Colonic mucosa (tissue), 4 donors: ENCODE measurements at regions not wholly inside any gene's neighbourhood (a gene's known extent, or its start where the extent isn't known, plus 50 kb on each side); places are given as distances from the start of the nearest gene placed in this dataset.

Experiments used
- DNase-seq: peaks from one replicate; pipeline ENCODE4 v3.0.0-alpha.2; 2020
- H3K27ac ChIP-seq: fragments of 200-600 bp; one replicate; pipeline ENCODE4 v1.8.0; 2021
- H3K27me3 ChIP-seq: fragments of 200-600 bp; one replicate; pipeline ENCODE4 v1.8.0; 2021
- H3K36me3 ChIP-seq: fragments of 200-600 bp; one replicate; pipeline ENCODE4 v1.8.0; 2021
- H3K4me1 ChIP-seq: fragments of 200-600 bp; one replicate; pipeline ENCODE4 v1.8.0; 2021; ENCODE audit warnings: mild to moderate bottlenecking
- H3K4me3 ChIP-seq: fragments of 200-600 bp; one replicate; pipeline ENCODE4 v1.8.0; 2021
- H3K9ac ChIP-seq, 2 donors: one replicate each; pipeline ENCODE4 v1.7.0; 2013; ENCODE audit warnings: control low read depth in 2 of 2, low read depth in 2 of 2, low read length in 2 of 2
- H3K9me3 ChIP-seq: fragments of 200-600 bp; one replicate; pipeline ENCODE4 v1.8.0; 2021
- CTCF ChIP-seq: fragments of 200-600 bp; IDR thresholded peaks from one replicate; pipeline ENCODE4 v1.8.0; 2022; ENCODE audit warnings: antibody characterized with exemption, mild to moderate bottlenecking
- intact Hi-C: fragments of 100-400 bp; cut with DNase I; formaldehyde crosslinking; loops from one replicate; pipeline ENCODE4 v1.14.1; 2022
- donor health status: healthy.
- donor health status: DM: no; HTN: no; CAD: no.
- donor health status: DM: no; HTN: no; CAD: no.

GRCh38 chr13:54989418-54989817, 1960.8 kb downstream of the OLFM4 start:
- Histone ChIP-seq H3K4me1 (no peaks in the 10 kb centered on the region), H3K9ac (no peak overlapping the region), H3K4me3 (no peak overlapping the region), H3K27me3 (no peaks in the 10 kb centered on the region), H3K27ac (no peak overlapping the region), H3K9me3 (no peaks in the 10 kb centered on the region), H3K36me3 (no peaks in the 10 kb centered on the region)
- intact Hi-C loops = no loop called here
- TF ChIP-seq CTCF = no peak
- no peak for DNase-seq

DNA sequence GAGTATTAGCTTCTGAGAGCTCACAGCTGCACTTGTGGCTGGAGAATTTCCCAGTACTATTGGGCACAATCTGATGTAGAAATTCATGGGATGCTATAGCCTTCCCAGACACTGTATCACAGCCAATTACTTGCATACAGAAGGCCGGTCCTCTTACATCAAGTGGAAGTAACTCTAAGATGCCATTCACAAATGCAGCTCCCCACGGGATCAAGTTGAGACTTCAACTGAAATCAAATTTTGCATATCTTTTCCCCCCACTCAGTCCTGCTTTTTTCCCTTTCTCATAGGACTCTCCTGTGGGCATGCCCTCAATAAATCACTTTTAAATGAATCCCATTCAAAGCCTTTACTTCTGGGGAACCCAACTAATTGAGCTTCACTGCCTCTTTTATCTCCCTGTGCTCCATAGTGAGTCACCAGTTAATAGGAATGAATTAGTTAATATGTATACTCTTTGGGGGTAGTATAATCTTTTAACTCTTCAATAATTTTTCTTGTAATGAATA, 1970.8 kb downstream of the OLFM4 start:
- no peaks in the 10 kb centered on the region for H3K9me3 ChIP-seq
- no peak for TF ChIP-seq CTCF
- DNase-seq = no peak

GRCh38 chr13:55000043-55000442, 1971.4 kb downstream of the OLFM4 start:
- TF ChIP-seq CTCF = no peak
- no peak for DNase-seq

More for the DNA sequence above, 1970.8 kb downstream of the OLFM4 start:
- Histone ChIP-seq H3K9ac (no peak overlapping the region), H3K27me3 (no peaks in the 10 kb centered on the region), H3K36me3 (no peaks in the 10 kb centered on the region), H3K4me3 (no peak overlapping the region), H3K4me1 (no peaks in the 10 kb centered on the region), H3K27ac (no peak overlapping the region)
- intact Hi-C loops = no loop called here

GRCh38 chr13:55000844-55001243, 1972.2 kb downstream of the OLFM4 start:
- TF ChIP-seq CTCF = no peak
- Histone ChIP-seq H3K9me3 (no peaks in the 10 kb centered on the region), H3K27me3 (no peaks in the 10 kb centered on the region), H3K27ac (no peak overlapping the region), H3K36me3 (no peaks in the 10 kb centered on the region), H3K4me1 (no peaks in the 10 kb centered on the region), H3K4me3 (no peak overlapping the region), H3K9ac (no peak overlapping the region)
- DNase-seq = no peak
- intact Hi-C loops = no loop called here

More at GRCh38 chr13:55000043-55000442, 1971.4 kb downstream of the OLFM4 start:
- H3K4me1 ChIP-seq = no peaks in the 10 kb centered on the region
- no peaks in the 10 kb centered on the region for H3K9me3 ChIP-seq
- no peaks in the 10 kb centered on the region for H3K36me3 ChIP-seq
- H3K27me3 ChIP-seq = no peaks in the 10 kb centered on the region
- intact Hi-C loops = no loop called here
- H3K4me3 ChIP-seq = no peak overlapping the region
- H3K27ac ChIP-seq = no peak overlapping the region
- H3K9ac ChIP-seq = no peak overlapping the region

DNA sequence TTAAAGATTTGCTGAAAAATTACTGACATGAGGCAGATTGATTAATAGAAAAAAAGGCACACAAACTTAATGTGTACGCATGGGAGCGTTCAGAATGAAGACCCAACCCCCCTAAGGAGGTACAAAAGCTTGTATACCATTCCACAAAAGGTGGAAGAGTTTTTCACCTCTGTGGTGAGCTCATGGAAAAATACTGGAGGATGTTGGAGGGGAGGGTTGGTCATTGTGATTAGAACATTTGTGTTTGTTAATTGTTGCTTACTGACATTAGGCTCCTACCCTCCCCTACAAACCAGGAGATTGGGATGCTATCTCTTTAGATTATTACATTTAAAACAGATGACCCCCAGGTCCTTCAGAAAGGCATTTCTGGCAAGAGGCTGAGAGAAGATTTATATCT, 1973.3 kb downstream of the OLFM4 start:
- no peak for TF ChIP-seq CTCF
- no peaks in the 10 kb centered on the region for H3K4me1 ChIP-seq
- no peak overlapping the region for H3K9ac ChIP-seq
- no peaks in the 10 kb centered on the region for H3K9me3 ChIP-seq
- no peaks in the 10 kb centered on the region for H3K27me3 ChIP-seq
- no peak for DNase-seq
- no peak overlapping the region for H3K27ac ChIP-seq
- no peak overlapping the region for H3K4me3 ChIP-seq
- H3K36me3 ChIP-seq = no peaks in the 10 kb centered on the region
- intact Hi-C loops = no loop called here
